Neural progenitor cell (in vitro differentiated cells): ENCODE measurements at regions not wholly inside any gene's neighbourhood (a gene's known extent, or its start where the extent isn't known, plus 50 kb on each side); places are given as distances from the start of the nearest gene placed in this dataset.

Experiments
- EZH2 ChIP-seq: fragments of 200-600 bp; sonication (generic); IDR thresholded peaks from 2 replicates; pipeline ENCODE4 v1.6.1; 2017; ENCODE audit warnings: antibody characterized with exemption, mild to moderate bottlenecking, moderate library complexity
- EZH2phosphoT487 ChIP-seq: fragments of 200-600 bp; sonication (generic); IDR thresholded peaks from 2 replicates; pipeline ENCODE4 v1.6.1; 2017; ENCODE audit warnings: antibody characterized with exemption
- TF ChIP-seq, protein P1 (sequence below): fragments of 200-600 bp; sonication (generic); IDR thresholded peaks from 2 replicates; pipeline ENCODE4 v1.5.1; 2017; ENCODE audit warnings: antibody characterized with exemption, mild to moderate bottlenecking

DNA sequence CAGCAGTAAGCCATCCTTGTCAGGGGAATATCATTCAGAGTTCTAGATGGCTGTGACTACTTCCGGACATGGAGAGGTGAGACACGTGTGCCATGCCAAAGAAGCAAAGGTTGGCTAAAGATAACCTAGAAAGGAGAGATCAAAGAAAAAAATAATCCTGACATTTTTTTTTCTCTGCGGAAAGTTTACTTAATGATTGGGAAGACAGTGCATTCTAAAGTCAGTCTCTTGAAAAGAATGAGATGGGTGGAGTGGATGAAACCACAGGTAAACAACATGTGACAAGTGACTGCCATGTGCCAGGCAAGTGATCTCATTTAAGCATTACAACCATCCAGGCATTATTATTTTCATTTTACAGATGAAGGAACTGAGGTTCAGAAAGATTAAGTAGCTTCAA is 436.6 kb downstream of the SOX2 start:
- TF ChIP-seq, protein P1, sequence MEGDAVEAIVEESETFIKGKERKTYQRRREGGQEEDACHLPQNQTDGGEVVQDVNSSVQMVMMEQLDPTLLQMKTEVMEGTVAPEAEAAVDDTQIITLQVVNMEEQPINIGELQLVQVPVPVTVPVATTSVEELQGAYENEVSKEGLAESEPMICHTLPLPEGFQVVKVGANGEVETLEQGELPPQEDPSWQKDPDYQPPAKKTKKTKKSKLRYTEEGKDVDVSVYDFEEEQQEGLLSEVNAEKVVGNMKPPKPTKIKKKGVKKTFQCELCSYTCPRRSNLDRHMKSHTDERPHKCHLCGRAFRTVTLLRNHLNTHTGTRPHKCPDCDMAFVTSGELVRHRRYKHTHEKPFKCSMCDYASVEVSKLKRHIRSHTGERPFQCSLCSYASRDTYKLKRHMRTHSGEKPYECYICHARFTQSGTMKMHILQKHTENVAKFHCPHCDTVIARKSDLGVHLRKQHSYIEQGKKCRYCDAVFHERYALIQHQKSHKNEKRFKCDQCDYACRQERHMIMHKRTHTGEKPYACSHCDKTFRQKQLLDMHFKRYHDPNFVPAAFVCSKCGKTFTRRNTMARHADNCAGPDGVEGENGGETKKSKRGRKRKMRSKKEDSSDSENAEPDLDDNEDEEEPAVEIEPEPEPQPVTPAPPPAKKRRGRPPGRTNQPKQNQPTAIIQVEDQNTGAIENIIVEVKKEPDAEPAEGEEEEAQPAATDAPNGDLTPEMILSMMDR: no peak
- TF ChIP-seq EZH2: no peak
- TF ChIP-seq EZH2phosphoT487: no peak
